ENCODE measurements at regions not wholly inside any gene's neighbourhood (a gene's known extent, or its start where the extent isn't known, plus 50 kb on each side); places are given as distances from the start of the nearest gene placed in this dataset.

DNA sequence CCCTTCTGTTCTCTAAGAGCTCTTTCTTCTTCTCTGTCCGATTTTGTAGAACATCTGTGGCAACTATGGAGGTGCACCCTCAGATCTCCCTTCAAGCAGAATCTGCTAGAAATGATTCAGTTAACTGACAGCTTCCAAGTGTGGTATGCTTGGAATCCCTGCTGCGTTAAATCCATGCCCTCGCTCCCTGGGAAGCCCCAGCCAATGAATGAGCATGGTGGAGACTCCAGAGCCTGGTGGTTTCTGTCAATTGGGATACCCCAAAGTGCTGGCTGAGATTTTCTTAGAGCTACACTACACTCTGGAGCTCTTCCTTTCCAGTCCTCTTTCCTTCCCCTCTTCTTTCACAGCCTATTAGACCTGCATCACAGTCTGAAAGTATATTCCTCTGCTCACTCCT lies 116.3 kb upstream of the C1orf21 start:
- ATAC-seq (no peak), FAIRE-seq (no peak), DNase-seq (ENCODE audit: low spot score) (no peak)
- intact Hi-C loops (cut with micrococcal nuclease; ENCODE audit: unreplicated experiment) = no loop called here
- Histone ChIP-seq H3K9ac (ENCODE audit: insufficient read depth, low read depth, low read length) (no peak overlapping the region), H3K27ac (ENCODE audit: extremely low read length, insufficient read depth, low read length) (no peak overlapping the region), H2AFZ (ENCODE audit: low read length) (no peak overlapping the region), H3K4me2 (ENCODE audit: low read depth, low read length) (no peak overlapping the region), H3K4me3 (replicated peaks in 1 of 3; ENCODE audit: insufficient read depth in 1 of 3, low read depth in 2 of 3, low read length in 3 of 3) (no peak overlapping the region), H4K20me1 (ENCODE audit: insufficient read depth, low read length) (no peaks in the 10 kb centered on the region), H3K9me3 (ENCODE audit: low read length) (no peaks in the 10 kb centered on the region), H3K79me2 (ENCODE audit: insufficient read depth, low read length) (no peaks in the 10 kb centered on the region), H3K27me3 (ENCODE audit: control insufficient read depth in 1 of 2, insufficient read depth in 2 of 2, low read length in 2 of 2) (no peaks in the 10 kb centered on the region; a peak in 1 of 5 replicates), H3K36me3 (replicated peaks in 1 of 2; ENCODE audit: control insufficient read depth in 1 of 2, insufficient read depth in 2 of 2, low read length in 2 of 2) (no peaks in the 10 kb centered on the region), H3K4me1 (ENCODE audit: insufficient read depth, low read length) (no peaks in the 10 kb centered on the region)
- ChIA-PET POLR2A (no interaction called here), CTCF (ENCODE audit: low intra/inter-chr PET ratio, low total read pairs) (no interaction called here)
- TF ChIP-seq RFXANK (CRISPR knock-in tag; IDR thresholded peaks at IDR 0.05) (no peak), NCOA1 (CRISPR knock-in tag; IDR thresholded peaks at IDR 0.05) (no peak), KLF11 (CRISPR knock-in tag; IDR thresholded peaks at IDR 0.05) (no peak), TAF1 (CRISPR knock-in tag; IDR thresholded peaks at IDR 0.05) (no peak)
- TF ChIP-seq, protein P1, sequence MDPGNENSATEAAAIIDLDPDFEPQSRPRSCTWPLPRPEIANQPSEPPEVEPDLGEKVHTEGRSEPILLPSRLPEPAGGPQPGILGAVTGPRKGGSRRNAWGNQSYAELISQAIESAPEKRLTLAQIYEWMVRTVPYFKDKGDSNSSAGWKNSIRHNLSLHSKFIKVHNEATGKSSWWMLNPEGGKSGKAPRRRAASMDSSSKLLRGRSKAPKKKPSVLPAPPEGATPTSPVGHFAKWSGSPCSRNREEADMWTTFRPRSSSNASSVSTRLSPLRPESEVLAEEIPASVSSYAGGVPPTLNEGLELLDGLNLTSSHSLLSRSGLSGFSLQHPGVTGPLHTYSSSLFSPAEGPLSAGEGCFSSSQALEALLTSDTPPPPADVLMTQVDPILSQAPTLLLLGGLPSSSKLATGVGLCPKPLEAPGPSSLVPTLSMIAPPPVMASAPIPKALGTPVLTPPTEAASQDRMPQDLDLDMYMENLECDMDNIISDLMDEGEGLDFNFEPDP (CRISPR knock-in tag; conservative IDR thresholded peaks at IDR 0.05) = no peak
- TF ChIP-seq, protein P2, sequence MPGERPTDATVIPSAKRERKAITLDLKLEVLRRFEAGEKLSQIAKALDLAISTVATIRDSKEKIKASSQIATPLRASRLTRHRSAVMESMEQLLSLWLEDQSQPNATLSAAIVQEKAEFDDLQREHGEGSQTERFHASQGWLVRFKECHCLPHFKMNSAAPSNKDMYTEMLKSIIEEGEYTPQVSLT (CRISPR knock-in tag; IDR thresholded peaks at IDR 0.05; ENCODE audit: borderline replicate concordance, low read depth) = no peak
- WGBS (ENCODE audit: low lambda C conversion rate) = under 1% methylated on average over 3 of the region's 3 CpGs
- BruUV-seq (replicated peaks) = no TSS peak
- in situ Hi-C loops (cut with HindIII; ENCODE audit: extremely low pct_ligation_motif_present, low pct_unique_long_range_greater_than_20kb) = no loop called here

GRCh38 chr1:184272175-184272866 lies 114.5 kb upstream of the C1orf21 start:
- Histone ChIP-seq H3K4me3 (replicated peaks in 1 of 3; ENCODE audit: insufficient read depth in 1 of 3, low read depth in 2 of 3, low read length in 3 of 3) (no peak overlapping the region), H3K4me2 (ENCODE audit: low read depth, low read length) (no peak overlapping the region), H3K27ac (ENCODE audit: extremely low read length, insufficient read depth, low read length) (no peak overlapping the region), H3K27me3 (ENCODE audit: control insufficient read depth in 1 of 2, insufficient read depth in 2 of 2, low read length in 2 of 2) (no peaks in the 10 kb centered on the region; a peak in 1 of 5 replicates), H3K4me1 (ENCODE audit: insufficient read depth, low read length) (no peaks in the 10 kb centered on the region), H3K36me3 (replicated peaks in 1 of 2; ENCODE audit: control insufficient read depth in 1 of 2, insufficient read depth in 2 of 2, low read length in 2 of 2) (no peaks in the 10 kb centered on the region), H2AFZ (ENCODE audit: low read length) (no peak overlapping the region), H3K9ac (ENCODE audit: insufficient read depth, low read depth, low read length) (no peak overlapping the region), H3K79me2 (ENCODE audit: insufficient read depth, low read length) (no peaks in the 10 kb centered on the region), H3K9me3 (ENCODE audit: low read length) (no peaks in the 10 kb centered on the region), H4K20me1 (ENCODE audit: insufficient read depth, low read length) (no peaks in the 10 kb centered on the region)
- ChIA-PET CTCF (ENCODE audit: low intra/inter-chr PET ratio, low total read pairs) (no interaction called here), POLR2A (no interaction called here)
- no TSS peak for BruUV-seq (replicated peaks)
- WGBS (ENCODE audit: low lambda C conversion rate) = 18% methylated on average over 5 of the region's 5 CpGs
- ATAC-seq = no peak
- DNase-seq (ENCODE audit: low spot score) = no peak
- no peak for FAIRE-seq
- intact Hi-C loops (cut with micrococcal nuclease; ENCODE audit: unreplicated experiment) = no loop called here
- in situ Hi-C loops (cut with HindIII; ENCODE audit: extremely low pct_ligation_motif_present, low pct_unique_long_range_greater_than_20kb) = no loop called here
- TF ChIP-seq ZNF558 (CRISPR knock-in tag; IDR thresholded peaks at IDR 0.05; ENCODE audit: borderline replicate concordance) = no peak
- no peak for TF ChIP-seq FOXK2 (IDR thresholded peaks at IDR 0.05)
- TF ChIP-seq CERS6 (CRISPR knock-in tag; IDR thresholded peaks at IDR 0.05) = no peak
- TF ChIP-seq TOE1 (CRISPR knock-in tag; IDR thresholded peaks at IDR 0.05) = no peak
- no peak for TF ChIP-seq HNF4G (IDR thresholded peaks at IDR 0.05; ENCODE audit: borderline replicate concordance, low read depth, low read length)
- TF ChIP-seq HNF4G (CRISPR knock-in tag; IDR thresholded peaks at IDR 0.05; ENCODE audit: borderline replicate concordance, low read depth) = no peak
- no peak for TF ChIP-seq RXRA (CRISPR knock-in tag; IDR thresholded peaks at IDR 0.05)
- TF ChIP-seq ZNF468 (CRISPR knock-in tag; IDR thresholded peaks at IDR 0.05) = no peak
- TF ChIP-seq HNRNPK (IDR thresholded peaks at IDR 0.05; ENCODE audit: low read depth, low read length, poor library complexity, severe bottlenecking) = no peak
- TF ChIP-seq MYC (CRISPR knock-in tag; IDR thresholded peaks at IDR 0.05; ENCODE audit: borderline replicate concordance) = no peak
- TF ChIP-seq ZNF282 (IDR thresholded peaks at IDR 0.05; ENCODE audit: partially characterized antibody) = no peak
